ENCODE measurements at regions not wholly inside any gene's neighbourhood (a gene's known extent, or its start where the extent isn't known, plus 50 kb on each side); places are given as distances from the start of the nearest gene placed in this dataset.

DNA sequence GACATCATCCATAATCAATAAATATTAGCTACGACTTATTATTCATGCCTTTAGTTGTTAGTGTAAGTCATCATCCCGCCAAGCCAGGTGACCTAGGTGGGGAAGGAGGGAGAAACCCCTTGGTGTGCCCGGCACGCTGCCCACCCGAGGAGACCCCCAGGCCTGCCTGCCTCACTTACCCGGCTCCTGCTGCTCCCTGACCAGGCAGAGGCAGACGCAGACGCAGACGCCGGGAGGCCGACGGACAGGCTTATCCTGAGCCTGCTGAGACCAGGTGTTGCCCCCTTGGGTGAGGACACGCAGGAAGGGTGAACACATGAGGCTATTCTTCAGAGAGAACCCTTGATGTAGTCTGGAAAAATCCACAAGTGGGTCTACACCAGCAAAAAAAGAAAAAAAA is 401.8 kb downstream of the GALR1 start:
- TF ChIP-seq, protein P1, sequence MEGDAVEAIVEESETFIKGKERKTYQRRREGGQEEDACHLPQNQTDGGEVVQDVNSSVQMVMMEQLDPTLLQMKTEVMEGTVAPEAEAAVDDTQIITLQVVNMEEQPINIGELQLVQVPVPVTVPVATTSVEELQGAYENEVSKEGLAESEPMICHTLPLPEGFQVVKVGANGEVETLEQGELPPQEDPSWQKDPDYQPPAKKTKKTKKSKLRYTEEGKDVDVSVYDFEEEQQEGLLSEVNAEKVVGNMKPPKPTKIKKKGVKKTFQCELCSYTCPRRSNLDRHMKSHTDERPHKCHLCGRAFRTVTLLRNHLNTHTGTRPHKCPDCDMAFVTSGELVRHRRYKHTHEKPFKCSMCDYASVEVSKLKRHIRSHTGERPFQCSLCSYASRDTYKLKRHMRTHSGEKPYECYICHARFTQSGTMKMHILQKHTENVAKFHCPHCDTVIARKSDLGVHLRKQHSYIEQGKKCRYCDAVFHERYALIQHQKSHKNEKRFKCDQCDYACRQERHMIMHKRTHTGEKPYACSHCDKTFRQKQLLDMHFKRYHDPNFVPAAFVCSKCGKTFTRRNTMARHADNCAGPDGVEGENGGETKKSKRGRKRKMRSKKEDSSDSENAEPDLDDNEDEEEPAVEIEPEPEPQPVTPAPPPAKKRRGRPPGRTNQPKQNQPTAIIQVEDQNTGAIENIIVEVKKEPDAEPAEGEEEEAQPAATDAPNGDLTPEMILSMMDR (IDR thresholded peaks at IDR 0.05), result no peak
- TF ChIP-seq POLR2A (IDR thresholded peaks at IDR 0.05) (no peak), POLR2AphosphoS5 (IDR thresholded peaks at IDR 0.05) (no peak)
